Neural progenitor cell (in vitro differentiated cells): ENCODE measurements at regions not wholly inside any gene's neighbourhood (a gene's known extent, or its start where the extent isn't known, plus 50 kb on each side); places are given as distances from the start of the nearest gene placed in this dataset.

Source experiments
- DNase-seq: peaks from one replicate; pipeline ENCODE4 v3.0.0-alpha.2; 2016; ENCODE audit warnings: low spot score
- H2AFZ ChIP-seq: fragments of 200-600 bp; sonication (generic); replicated peaks from 2 replicates; pipeline ENCODE4 v1.6.1; 2016; ENCODE audit warnings: antibody characterized with exemption
- H3F3A ChIP-seq: fragments of 200-600 bp; sonication (generic); 2 replicates; pipeline ENCODE4 v1.6.1; 2016; ENCODE audit warnings: antibody characterized with exemption, low read depth
- H3K27ac ChIP-seq: fragments of 200-600 bp; sonication (generic); 2 replicates; pipeline ENCODE4 v1.5.1; 2016; ENCODE audit warnings: mild to moderate bottlenecking
- H3K27me3 ChIP-seq: fragments of 200-600 bp; sonication (generic); 2 replicates; pipeline ENCODE4 v1.6.1; 2016; ENCODE audit warnings: mild to moderate bottlenecking, moderate library complexity
- H3K36me3 ChIP-seq: fragments of 200-600 bp; sonication (generic); 2 replicates; pipeline ENCODE4 v1.5.1; 2016
- H3K4me1 ChIP-seq: fragments of 200-600 bp; sonication (generic); 2 replicates; pipeline ENCODE4 v1.6.1; 2016; ENCODE audit warnings: mixed run types
- H3K4me2 ChIP-seq: fragments of 200-600 bp; sonication (generic); 2 replicates; pipeline ENCODE4 v1.6.1; 2016
- H3K4me3 ChIP-seq: fragments of 200-600 bp; sonication (generic); 2 replicates; pipeline ENCODE4 v1.5.1; 2016
- H3K79me2 ChIP-seq: fragments of 200-600 bp; sonication (generic); 2 replicates; pipeline ENCODE4 v1.6.1; 2016; ENCODE audit warnings: low read depth
- H3K9ac ChIP-seq: fragments of 200-600 bp; sonication (generic); 2 replicates; pipeline ENCODE4 v1.6.1; 2016
- H3K9me3 ChIP-seq: fragments of 200-600 bp; sonication (generic); 2 replicates; pipeline ENCODE4 v1.5.1; 2016; ENCODE audit warnings: low read depth
- H4K20me1 ChIP-seq: fragments of 200-600 bp; sonication (generic); 2 replicates; pipeline ENCODE4 v1.6.1; 2016; ENCODE audit warnings: low read depth
- H3K27ac Mint-ChIP-seq: 3 replicates; pipeline ENCODE4 v1.8.0; 2021; ENCODE audit warnings: mixed read lengths
- H3K27me3 Mint-ChIP-seq: 2 replicates; pipeline ENCODE4 v1.8.0; 2022; ENCODE audit warnings: low read depth, mild to moderate bottlenecking, inconsistent platforms, moderate library complexity, mixed read lengths; ENCODE audit not compliant: insufficient read depth
- H3K36me3 Mint-ChIP-seq: 3 replicates; pipeline ENCODE4 v1.8.0; 2021; ENCODE audit warnings: mixed read lengths
- H3K4me1 Mint-ChIP-seq: 3 replicates; pipeline ENCODE4 v1.8.0; 2021; ENCODE audit warnings: mixed read lengths
- H3K4me3 Mint-ChIP-seq: 3 replicates; pipeline ENCODE4 v1.8.0; 2021; ENCODE audit warnings: mild to moderate bottlenecking, moderate library complexity, mixed read lengths
- H3K9me3 Mint-ChIP-seq: 3 replicates; pipeline ENCODE4 v1.8.0; 2020; ENCODE audit warnings: mixed read lengths
- CTCF ChIP-seq: fragments of 200-600 bp; sonication (generic); IDR thresholded peaks from 2 replicates; pipeline ENCODE4 v1.5.1; 2017; ENCODE audit warnings: antibody characterized with exemption, mild to moderate bottlenecking
- EZH2 ChIP-seq: fragments of 200-600 bp; sonication (generic); IDR thresholded peaks from 2 replicates; pipeline ENCODE4 v1.6.1; 2017; ENCODE audit warnings: antibody characterized with exemption, mild to moderate bottlenecking, moderate library complexity
- EZH2phosphoT487 ChIP-seq: fragments of 200-600 bp; sonication (generic); IDR thresholded peaks from 2 replicates; pipeline ENCODE4 v1.6.1; 2017; ENCODE audit warnings: antibody characterized with exemption

- Histone ChIP-seq H3K4me3 (no peak overlapping the region), H3F3A (no peaks in the 10 kb centered on the region), H3K79me2 (no peaks in the 10 kb centered on the region), H4K20me1 (no peaks in the 10 kb centered on the region), H2AFZ (no peak overlapping the region), H3K27me3 (peaks cover 10% of the 10 kb centered on the region), H3K4me2 (no peak overlapping the region), H3K4me1 (no peaks in the 10 kb centered on the region), H3K9me3 (no peaks in the 10 kb centered on the region), H3K27ac (no peak overlapping the region), H3K36me3 (no peaks in the 10 kb centered on the region), H3K9ac (no peak overlapping the region)
- Mint-ChIP-seq H3K36me3 (no peaks in the 10 kb centered on the region), H3K27ac (no peak overlapping the region), H3K4me1 (peaks cover 7% of the 10 kb centered on the region), H3K9me3 (no peaks in the 10 kb centered on the region), H3K4me3 (no peak overlapping the region), H3K27me3 (peaks cover 8% of the 10 kb centered on the region)
- no peak for DNase-seq
- TF ChIP-seq CTCF = no peak
- no peak for TF ChIP-seq EZH2
- no peak for TF ChIP-seq EZH2phosphoT487
Observed at GRCh38 chr19:30216453-30216852, 155.7 kb upstream of the ZNF536 start.

GRCh38 chr19:30217461-30217860, 154.7 kb upstream of the ZNF536 start:
- Histone ChIP-seq H3K79me2 (no peaks in the 10 kb centered on the region), H3K9me3 (no peaks in the 10 kb centered on the region), H2AFZ (no peak overlapping the region), H3K4me2 (no peak overlapping the region), H3K9ac (no peak overlapping the region), H3K4me1 (no peaks in the 10 kb centered on the region), H3K4me3 (no peak overlapping the region), H3F3A (no peaks in the 10 kb centered on the region), H3K36me3 (no peaks in the 10 kb centered on the region), H4K20me1 (no peaks in the 10 kb centered on the region), H3K27ac (no peak overlapping the region), H3K27me3 (peaks cover 20% of the 10 kb centered on the region)
- no peak for DNase-seq
- Mint-ChIP-seq H3K4me3 (no peak overlapping the region), H3K4me1 (peaks cover 8% of the 10 kb centered on the region), H3K27me3 (peaks cover 11% of the 10 kb centered on the region), H3K27ac (no peak overlapping the region), H3K36me3 (no peaks in the 10 kb centered on the region), H3K9me3 (no peaks in the 10 kb centered on the region)
- no peak for TF ChIP-seq CTCF
- TF ChIP-seq EZH2phosphoT487 = no peak
- TF ChIP-seq EZH2 = no peak

- Histone ChIP-seq H4K20me1 (peaks cover 12% of the 10 kb centered on the region), H3K9ac (no peak overlapping the region), H3K4me3 (no peak overlapping the region), H3K4me1 (peaks cover 13% of the 10 kb centered on the region), H3K27me3 (peaks cover 43% of the 10 kb centered on the region), H3K79me2 (no peaks in the 10 kb centered on the region), H3F3A (peaks cover 20% of the 10 kb centered on the region), H3K36me3 (no peaks in the 10 kb centered on the region), H3K9me3 (no peaks in the 10 kb centered on the region), H3K4me2 (no peak overlapping the region), H3K27ac (no peak overlapping the region), H2AFZ (no peak overlapping the region)
- no peaks in the 10 kb centered on the region for H3K36me3 Mint-ChIP-seq
- no peak overlapping the region for H3K27ac Mint-ChIP-seq
- no peak for DNase-seq
- H3K9me3 Mint-ChIP-seq = peaks cover 2% of the 10 kb centered on the region
- no peak overlapping the region for H3K4me3 Mint-ChIP-seq
- TF ChIP-seq EZH2 = no peak
- no peak for TF ChIP-seq CTCF
- no peak for TF ChIP-seq EZH2phosphoT487
- peaks cover 26% of the 10 kb centered on the region for H3K27me3 Mint-ChIP-seq
- peaks cover 21% of the 10 kb centered on the region for H3K4me1 Mint-ChIP-seq
Observed at GRCh38 chr19:30219702-30220101, 152.5 kb upstream of the ZNF536 start.

- H3K4me3 Mint-ChIP-seq = peak overlapping the region; percentile 3
- peaks cover 30% of the 10 kb centered on the region for H3K27me3 Mint-ChIP-seq
Observed at GRCh38 chr19:30221176-30221575, 151.0 kb upstream of the ZNF536 start.

More at GRCh38 chr19:30221176-30221575, 151.0 kb upstream of the ZNF536 start:
- no peak for DNase-seq
- H3K4me3 ChIP-seq = no peak overlapping the region
- H2AFZ ChIP-seq = no peak overlapping the region
- H3K9ac ChIP-seq = no peak overlapping the region
- H3K79me2 ChIP-seq = no peaks in the 10 kb centered on the region
- H3K36me3 ChIP-seq = no peaks in the 10 kb centered on the region
- H3K4me1 ChIP-seq = peaks cover 21% of the 10 kb centered on the region
- H3K27me3 ChIP-seq = peaks cover 58% of the 10 kb centered on the region
- no peak overlapping the region for H3K4me2 ChIP-seq
- Mint-ChIP-seq H3K4me1 (peaks cover 26% of the 10 kb centered on the region), H3K27ac (no peak overlapping the region), H3K36me3 (no peaks in the 10 kb centered on the region), H3K9me3 (peaks cover 2% of the 10 kb centered on the region)
- H3F3A ChIP-seq = peaks cover 27% of the 10 kb centered on the region
- TF ChIP-seq EZH2phosphoT487 (no peak), EZH2 (no peak), CTCF (no peak)
- H4K20me1 ChIP-seq = peaks cover 18% of the 10 kb centered on the region
- H3K27ac ChIP-seq = no peak overlapping the region
- H3K9me3 ChIP-seq = no peaks in the 10 kb centered on the region
